Astrocyte of the hippocampus (primary cell): ENCODE measurements at regions not wholly inside any gene's neighbourhood (a gene's known extent, or its start where the extent isn't known, plus 50 kb on each side); places are given as distances from the start of the nearest gene placed in this dataset.

ENCODE experiments used
- DNase-seq: peaks from one replicate; pipeline ENCODE4 v3.0.0; 2011; ENCODE audit warnings: low read depth, low spot score

DNA sequence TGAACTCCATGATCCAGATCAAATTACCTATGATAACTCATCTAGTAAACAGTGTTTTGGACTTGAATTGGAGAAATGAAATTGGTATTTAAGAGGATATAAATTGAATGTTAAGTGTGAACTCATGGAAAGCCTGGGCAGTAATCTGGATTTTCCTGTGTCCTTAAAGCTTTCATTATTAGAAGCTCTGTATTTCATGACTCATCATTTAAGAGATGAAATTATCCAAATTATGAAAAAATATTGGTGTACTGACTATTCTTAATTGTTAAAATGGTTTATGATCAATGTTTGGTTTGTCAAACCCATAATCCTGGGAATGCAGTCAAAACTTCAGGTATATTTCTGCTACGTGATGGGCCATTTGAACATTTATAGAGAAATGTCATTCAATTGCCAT lies 332.2 kb upstream of the ST6GAL2 start:
- no peak for DNase-seq

DNA sequence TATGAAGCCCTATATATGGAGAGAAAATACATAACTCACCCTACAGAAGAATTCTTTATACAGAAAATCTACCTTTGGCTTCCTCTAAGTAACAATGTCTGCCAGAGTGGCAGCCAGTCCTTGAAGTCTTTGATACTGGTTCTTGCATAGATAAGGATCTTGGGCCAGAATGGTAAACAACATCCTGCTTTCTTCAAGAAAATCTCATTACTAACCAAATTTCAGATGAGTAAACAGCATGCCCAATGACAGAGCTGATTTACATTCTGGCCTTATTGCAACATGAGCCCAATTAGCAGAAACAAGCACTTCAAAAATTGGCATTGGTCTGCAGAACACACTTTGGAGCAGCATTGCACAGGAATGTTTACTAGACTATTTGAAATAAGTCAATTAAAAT lies 336.5 kb upstream of the ST6GAL2 start:
- no peak for DNase-seq

DNA sequence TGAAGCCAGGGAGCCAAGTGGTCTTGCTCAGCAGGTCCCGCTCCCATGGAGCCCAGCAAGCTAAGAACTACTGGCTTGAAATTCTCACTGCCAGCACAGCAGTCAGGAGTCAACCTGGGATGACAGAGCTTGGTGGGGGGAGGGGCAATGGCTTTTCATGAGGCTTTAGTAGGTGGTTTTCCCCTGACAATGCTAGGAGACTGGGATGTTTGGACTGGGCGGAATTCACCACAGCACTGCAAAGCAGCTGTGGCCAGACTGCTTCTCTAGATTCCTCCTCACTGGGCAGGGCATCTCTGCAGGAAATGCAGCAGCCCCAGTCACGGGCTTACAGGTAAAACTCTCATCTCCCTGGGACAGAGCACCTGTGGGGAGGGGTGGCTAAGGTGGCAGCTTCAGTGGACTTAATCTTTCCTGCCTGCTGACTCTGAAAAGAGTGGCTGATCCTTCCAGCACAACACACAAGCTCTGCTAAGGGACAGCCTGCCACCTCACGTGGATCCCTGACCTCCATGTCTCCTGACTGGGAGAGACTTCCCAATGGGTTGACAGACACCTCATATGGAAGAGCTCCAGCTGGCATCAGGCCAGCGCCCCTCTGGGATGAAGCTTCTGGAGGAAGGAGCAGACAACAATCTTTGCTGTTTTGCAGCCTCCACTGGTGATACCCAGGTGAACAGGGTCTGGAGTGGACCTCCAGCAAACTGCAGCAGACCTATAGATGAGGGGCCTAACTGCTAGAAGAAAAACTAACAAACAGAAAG lies 349.7 kb upstream of the ST6GAL2 start:
- no peak for DNase-seq

DNA sequence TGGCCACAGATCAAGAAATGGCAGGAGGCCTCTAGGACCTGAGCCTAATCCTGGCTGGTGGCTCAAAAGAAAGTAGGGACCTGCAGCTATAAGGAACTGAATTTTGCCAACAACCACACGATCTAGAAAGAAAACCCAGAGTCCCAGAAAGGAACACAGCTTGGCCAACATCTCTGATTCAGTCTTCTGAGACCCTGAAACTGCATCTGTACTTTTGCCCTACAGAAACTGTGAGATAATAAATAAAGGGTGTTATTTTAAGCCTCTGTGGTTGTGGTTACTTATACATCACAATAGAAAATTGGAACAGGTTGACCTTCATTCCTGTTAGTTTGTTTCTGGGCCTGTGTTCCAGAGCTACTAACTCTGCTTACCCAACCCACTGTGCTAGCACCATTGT lies 356.8 kb upstream of the ST6GAL2 start:
- no peak for DNase-seq

DNA sequence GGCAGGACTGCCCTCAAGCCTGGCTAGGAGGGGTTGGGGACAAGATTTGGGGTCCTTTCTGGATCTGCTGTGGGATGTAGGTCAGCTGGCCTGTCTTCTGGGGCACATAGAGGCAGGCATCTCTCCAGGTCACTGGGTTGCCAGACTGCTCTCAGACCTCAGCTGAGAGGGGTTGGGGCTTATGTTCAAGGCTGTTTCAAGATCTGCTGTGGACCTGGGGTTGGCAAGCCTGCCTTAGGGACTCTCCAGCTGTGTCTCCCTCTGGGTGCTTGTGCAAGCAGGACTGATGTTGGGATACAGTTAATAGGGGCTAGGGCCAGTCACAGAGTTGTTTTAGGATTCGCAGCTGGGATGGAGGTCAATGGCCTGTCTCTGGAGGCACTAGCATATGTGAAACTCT lies 363.0 kb upstream of the ST6GAL2 start:
- no peak for DNase-seq

DNA sequence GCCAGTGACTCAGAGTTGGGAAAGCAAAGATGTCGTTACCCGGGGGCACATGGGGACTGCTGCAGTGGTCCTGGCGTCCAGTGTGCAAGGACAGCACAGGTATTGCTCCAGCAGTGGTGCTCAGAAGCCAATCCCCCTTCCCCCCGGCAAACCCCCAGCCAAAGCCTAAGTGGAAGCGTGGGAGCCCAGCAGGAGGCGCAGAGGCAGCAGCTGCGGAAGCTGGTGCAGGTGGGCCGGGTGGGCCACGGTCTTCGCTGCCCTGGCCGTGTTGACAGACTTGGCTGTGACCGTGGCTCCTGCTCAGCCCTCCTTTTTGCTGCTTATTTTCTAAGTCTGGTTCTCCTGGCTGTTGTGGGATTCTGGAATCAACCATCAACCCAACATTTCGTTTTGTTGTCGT lies 369.8 kb upstream of the ST6GAL2 start:
- DNase-seq = no peak

DNA sequence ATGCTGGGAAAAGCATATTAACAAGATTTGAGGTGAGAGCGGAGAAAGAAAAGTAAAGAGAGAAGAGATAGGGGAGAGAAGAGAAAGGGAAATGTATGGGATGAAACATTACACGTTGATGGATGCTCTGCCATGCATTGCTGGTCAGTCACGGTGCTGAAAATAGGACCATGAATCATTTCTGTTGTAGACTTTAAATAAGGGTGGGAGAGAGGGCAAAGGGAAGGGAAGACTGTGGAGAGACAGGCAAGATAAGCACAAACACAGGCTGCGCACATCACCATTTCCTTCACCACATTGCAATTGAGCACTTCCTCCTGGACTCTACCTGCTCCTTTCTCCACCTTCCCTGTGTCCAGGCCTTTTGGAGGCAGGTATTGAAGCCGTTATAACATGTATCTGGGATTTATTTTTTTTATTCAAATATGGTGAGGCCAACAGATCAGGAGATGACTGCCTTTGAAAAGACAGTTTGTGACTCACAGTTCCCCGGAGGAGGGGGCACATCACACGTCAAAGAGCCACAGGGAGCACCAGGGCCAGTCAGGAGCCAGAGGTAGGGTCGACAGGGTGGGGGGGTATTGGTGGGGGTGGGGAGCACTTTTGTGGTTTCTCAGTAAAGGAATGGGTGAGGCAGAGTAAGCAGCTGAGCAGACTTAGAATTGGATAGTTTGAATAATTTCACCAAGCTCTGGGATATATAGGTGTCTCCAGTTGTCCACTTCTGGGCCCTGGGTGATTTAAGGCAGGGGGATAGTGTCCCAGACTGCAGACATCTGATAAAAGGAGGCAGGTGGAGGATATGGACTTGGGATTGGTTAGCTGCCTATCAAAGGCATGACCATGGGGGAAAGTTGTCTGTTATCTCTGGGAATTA lies 372.8 kb upstream of the ST6GAL2 start:
- DNase-seq = no peak

DNA sequence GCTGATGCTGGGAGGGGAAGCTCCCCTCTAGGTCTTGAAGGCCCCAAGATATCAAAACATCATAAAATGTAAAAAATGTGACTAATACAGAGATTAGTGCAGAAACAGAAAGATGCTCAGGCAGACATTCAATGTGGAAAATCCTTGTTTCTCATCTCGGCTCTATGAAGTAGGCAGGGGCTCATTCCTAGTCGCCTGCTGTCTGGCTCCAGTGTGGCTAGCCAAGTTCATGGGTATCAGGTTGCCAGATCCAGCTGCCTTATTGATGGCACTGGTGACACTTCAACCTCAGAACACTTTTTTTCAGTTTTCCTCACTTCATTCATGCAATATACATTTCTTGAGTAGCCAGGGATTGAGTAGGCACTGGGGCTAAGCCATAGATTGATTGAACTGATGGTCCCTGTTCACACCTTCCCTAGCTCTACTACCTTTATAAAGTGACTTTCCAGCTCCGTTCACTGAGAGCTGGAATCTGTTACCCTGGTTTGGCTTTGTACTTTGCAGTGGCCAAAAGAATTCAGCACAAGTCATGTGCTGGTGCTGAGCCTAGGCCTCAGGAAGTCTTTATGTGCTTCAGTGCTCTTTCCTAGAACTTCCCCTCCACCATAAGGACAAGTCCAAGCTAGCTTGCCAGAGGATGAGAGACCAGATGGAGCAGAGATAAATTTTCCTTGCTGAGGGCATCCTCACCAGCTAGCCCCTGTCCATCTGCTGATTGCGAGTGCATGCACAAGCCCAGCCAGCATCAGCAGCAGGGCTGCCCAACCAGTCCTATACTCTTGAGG lies 373.6 kb upstream of the ST6GAL2 start:
- no peak for DNase-seq

DNA sequence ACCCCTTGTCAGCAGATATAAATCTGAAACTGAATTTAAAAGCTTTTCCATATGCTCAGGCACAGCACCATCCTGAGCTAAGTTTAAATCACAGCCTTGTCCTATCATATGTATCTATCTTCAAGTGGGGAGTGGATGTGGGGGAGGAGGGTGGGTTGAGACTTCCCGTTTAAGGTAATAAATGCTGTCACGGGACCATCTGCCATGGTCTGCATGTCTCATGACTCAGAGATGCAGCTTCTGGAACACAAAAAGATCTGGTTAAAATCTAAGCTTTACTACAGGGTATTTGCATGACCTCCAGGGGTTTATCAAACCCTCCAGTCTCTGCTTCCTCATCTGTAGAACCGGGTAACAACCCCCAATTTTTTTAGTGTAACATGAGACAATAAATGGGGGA lies 377.7 kb upstream of the ST6GAL2 start:
- no peak for DNase-seq

DNA sequence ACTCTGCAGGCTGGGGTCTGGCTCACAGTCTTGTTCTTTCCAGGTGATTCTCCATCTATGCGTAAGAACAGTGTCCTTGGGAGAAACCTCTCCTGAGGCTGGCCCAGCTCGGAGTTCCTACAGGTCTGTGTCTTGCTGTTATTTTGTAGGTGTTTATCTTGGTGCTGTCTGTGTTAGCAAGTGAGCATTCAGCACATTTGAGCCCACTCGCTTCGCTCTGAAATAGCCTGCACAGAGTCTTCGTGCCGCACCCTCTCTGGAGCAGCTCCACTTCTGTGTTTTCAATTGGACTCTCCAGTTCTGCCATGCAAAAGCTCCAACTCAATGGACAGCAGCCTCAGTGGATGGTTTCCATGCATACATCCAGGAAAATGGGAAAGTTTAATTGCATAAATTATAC lies 378.2 kb upstream of the ST6GAL2 start:
- DNase-seq = no peak

DNA sequence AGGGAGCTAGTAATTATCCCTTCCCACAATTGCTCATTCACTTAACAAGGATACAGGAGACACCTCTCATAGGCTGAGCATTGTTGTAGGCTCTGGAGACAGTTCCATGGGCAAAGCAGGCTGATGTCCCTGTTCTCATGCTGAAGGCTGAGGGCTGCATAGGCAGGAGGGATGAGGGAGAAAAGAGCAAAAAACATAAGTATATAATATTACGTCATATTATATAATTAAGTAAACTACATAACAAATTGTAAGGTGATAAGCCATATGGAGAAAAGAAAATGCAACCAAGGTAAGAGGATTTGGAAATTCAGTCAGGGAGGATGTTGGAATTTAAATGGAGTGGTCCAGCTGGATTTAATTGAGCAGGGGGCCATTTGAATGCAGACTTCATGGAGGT lies 380.6 kb upstream of the ST6GAL2 start:
- DNase-seq = no peak

DNA sequence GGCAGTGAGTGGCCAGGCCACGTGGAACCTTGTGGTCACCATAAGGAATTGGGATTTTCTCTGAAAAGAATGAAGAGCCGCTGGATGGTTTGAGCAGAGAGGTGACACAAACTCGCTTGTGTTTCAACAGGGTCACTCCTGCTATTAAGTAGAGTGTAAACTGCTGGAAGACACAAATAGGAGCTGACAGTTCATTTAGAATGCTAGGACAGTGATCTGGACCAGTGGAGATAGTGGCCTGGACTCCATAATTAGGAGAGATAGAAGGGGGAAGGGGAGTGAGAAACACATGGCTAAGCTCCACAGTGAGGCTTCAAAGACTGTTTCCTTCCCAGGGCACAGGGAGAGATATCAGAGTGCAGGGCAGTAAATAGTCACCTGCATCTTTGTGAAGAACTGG lies 381.1 kb upstream of the ST6GAL2 start:
- DNase-seq = no peak

DNA sequence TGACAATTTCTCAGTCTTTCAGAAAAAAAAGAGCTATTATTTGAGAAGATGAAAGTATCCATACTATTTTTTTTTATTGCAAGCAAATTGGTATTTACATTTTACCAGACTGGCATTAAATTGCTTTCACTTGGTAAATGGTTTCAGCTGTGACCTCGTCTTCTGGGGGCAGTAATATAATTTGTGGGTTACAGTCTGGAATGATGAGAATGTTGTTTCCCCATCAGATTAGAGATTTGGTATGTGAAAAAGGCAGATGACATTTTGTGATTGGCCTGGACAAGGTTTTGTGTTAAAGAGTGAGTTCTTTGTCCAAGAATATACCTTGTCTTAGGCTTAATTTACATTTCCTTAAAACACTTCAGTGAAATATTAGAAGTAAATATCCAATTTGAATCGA lies 390.1 kb upstream of the ST6GAL2 start:
- DNase-seq = no peak

DNA sequence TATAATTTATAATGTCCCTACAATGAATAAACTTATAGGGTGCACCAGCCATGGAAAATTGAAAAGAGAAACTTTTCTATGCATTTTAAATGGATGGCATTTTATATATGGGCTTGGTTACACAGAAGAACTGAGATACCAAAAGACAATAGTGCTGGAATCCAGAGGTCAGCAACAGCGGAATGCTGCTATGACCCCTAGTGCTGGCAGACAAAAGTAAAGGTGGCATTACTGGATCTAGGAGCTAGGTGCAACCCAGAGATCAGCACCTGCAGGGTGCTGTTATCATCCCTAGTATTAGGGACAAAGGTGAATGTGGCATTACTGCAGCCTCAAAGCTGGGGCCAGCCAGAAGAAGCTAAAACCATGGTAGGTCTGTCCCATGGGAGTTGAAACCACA lies 392.7 kb upstream of the ST6GAL2 start:
- DNase-seq = no peak

DNA sequence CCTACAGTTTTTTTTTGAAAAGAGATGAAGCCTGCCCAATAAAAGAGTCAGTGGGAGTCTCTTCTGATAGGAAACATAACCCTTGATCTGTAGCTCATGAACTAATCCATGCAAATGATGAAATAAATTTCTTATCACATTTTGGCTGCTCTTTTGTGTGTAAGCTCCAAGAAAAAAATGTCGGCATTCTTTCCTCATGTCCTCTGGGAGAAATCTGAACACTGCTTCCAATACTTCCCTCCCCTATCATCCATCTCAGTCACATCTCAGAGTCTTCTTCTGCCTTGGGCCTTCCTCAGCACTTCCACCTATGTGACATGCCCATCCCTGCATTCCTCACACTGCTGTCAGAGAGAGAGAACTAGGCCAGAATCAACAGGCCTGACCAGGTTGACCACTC lies 395.7 kb upstream of the ST6GAL2 start:
- no peak for DNase-seq

DNA sequence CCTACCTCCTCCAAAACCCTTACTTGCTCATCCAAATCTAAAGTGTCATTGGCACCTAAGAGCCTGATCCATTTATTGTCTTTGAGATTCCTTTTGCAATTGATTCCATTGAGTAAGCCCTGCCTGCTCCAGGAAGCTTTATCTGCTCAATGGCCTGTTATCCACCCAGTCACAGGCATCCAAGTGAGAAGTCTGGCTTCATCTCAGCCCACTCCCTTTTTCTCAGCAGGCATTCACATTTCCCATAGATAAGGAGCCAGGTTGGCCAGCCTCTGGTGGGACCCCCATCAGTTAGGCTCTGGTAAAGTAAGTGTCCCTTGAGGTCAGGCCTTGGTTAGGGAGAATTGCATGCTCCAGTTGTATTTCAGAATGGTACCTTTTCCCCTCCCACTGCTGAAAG lies 396.2 kb upstream of the ST6GAL2 start:
- DNase-seq = no peak

DNA sequence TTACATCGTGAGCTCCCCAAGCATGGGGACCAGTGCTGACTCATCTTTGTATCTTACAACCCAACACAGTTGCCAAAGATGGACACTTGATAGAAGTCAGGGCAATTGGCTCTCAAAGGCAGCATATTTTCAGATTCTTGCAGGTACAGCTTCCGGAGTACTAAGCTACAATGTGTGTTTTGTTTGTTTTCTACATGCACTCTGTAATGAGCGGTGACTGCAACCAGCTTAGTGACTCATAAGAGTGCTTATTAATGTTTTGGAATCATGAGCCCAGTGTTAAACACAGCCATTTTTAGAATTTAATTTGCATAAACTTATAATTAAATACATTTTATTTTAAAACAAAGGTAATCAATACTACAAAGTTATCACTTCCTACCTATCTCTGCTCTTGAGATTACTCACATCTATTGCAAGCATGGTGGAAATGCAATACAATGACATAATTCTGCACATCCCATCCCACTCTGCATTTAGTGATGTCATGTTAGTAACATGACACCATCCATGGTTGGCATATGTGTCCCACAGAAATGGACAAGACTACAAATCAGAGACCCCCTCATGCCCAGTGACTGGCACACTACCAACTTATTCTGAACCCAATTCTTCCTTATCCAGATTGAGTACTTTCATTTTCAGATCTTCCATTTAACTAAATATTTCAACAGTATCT lies 399.8 kb upstream of the ST6GAL2 start:
- DNase-seq = no peak

DNA sequence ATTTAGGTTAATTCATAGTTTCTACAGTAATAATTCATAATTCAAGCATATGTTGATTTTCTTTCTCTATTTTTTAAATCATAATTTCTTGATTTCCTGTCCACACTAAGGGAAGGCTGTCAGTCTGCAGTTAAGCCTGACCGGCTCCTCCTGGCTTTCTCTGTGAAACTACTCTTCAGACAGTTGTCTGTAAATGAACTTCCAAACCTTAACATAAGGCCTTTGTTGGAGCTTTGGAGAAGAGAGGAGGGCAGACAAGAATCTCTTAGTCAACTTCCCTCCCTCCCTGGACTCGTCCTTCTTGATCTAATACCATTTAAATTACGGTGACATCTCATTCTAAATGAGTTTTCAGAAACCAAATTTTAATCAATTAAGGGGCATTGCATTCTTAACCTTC lies 404.1 kb upstream of the ST6GAL2 start:
- no peak for DNase-seq

DNA sequence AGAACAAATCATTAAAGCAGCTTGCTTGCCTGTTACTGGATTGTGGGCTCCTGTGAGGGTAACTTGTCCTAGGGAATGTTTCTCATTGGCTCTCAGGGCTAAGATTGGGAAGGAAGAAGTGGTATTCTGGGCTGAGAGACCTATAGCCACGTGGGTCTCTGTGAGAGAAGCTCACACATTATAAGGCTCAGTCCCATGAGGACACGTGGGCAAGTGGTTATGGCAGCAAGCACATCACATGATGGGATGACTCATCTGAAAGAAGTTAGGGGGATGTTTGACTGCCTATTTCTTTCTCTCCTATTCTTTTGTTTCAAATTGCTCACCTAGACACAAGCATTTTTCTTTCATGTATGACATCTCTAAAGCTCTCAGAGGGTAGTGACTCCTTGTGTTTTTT lies 418.0 kb upstream of the ST6GAL2 start:
- DNase-seq = no peak

DNA sequence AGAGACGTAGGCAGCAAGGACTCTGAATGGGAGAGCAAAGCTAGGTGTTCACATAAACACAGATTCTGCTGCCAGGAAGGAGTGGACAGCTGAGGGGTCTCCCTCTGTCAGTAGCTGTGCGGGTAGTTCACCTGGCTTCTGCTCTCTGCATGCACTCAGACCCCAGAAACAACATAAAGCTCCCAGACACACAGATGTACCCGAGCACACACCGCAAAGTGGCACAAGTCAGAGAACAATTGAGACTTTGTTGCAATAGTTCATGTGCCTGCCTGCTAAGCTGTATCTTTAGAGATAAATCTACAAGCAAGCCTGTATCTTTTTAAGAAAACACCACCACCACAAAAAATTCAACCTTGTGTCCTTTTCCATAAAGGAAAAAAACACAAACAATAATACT lies 420.0 kb upstream of the ST6GAL2 start:
- DNase-seq = no peak

DNA sequence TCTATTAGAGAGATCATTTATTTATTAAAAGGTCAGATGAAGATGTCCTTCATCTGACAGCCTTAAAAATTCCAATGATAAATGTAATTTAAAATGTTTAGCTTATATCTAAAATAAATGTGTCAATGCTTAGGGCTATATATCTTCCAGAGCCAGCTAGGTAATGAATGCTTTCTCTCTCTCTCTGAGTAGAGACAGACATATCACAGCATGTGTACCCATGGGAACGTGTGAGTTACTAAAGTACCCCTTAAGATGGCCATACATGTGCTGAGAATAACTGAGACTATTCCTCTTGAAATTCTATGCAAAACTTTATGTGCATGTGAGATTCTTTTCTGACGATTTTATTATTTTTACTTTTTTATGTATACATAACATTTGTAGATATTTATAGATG lies 420.9 kb upstream of the ST6GAL2 start:
- no peak for DNase-seq

DNA sequence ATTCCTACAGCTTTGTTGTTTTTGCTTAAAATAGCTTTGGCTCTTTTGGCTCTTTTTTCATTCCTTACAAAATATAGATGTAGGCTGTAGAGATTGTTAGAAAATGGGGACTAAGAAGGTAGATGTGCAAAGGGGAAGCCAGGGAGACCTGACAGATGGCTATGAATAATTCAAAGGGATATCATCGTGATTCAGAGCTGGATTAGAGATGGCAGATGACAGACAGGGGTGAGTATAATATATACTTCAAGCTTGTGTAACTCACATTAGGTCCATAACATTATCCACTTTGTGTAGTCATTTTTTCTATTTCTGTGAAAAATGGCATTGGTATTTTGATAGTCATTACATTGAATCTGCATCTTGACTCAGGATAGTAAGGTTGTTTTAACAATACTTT lies 422.9 kb upstream of the ST6GAL2 start:
- no peak for DNase-seq
